LNCAP (cell line): ENCODE measurements at regions not wholly inside any gene's neighbourhood (a gene's known extent, or its start where the extent isn't known, plus 50 kb on each side); places are given as distances from the start of the nearest gene placed in this dataset.

ENCODE experiments used
- TF ChIP-seq, protein P1 (sequence below): fragments of 450-650 bp; IDR thresholded peaks from 2 replicates; pipeline ENCODE4 v1.5.1; 2017; ENCODE audit warnings: mild to moderate bottlenecking

DNA sequence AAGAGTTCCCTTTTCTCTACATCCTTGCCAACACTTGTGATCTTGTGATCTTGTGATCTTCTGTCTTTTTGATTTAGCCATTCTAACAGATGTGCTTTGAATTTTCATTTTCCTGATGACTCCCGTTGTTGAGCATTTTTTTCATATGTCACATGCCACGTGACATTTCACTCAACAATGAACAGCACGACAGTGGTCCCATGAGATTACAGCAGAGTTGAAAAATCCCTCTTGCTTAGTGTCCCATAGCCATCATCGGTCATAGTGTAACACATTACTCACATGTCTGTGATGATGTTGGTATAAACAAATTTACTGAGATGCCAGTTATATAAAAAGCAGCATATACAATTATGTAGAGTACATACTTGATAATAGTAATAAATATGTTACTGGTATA is 256.1 kb upstream of the OBI1 start:
- TF ChIP-seq, protein P1, sequence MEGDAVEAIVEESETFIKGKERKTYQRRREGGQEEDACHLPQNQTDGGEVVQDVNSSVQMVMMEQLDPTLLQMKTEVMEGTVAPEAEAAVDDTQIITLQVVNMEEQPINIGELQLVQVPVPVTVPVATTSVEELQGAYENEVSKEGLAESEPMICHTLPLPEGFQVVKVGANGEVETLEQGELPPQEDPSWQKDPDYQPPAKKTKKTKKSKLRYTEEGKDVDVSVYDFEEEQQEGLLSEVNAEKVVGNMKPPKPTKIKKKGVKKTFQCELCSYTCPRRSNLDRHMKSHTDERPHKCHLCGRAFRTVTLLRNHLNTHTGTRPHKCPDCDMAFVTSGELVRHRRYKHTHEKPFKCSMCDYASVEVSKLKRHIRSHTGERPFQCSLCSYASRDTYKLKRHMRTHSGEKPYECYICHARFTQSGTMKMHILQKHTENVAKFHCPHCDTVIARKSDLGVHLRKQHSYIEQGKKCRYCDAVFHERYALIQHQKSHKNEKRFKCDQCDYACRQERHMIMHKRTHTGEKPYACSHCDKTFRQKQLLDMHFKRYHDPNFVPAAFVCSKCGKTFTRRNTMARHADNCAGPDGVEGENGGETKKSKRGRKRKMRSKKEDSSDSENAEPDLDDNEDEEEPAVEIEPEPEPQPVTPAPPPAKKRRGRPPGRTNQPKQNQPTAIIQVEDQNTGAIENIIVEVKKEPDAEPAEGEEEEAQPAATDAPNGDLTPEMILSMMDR, result no peak

DNA sequence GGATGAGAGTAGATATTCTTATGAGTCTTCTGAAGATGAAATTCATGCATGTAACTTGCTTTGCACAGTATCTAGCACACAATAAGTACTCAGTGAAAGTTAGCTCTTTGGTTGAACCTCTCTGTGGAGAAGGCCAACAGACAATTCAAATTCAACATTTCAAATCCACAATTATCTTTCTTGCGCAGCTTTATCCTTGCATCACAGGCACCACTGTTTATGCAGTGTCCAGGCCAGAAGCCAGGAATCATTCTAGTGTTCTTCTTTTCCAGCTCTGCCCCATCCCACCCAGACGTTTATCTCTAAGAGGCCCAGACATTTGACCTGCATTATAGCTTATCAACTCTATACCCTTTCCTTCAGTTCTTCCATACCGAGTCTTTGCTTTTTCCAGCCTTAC is 254.7 kb upstream of the OBI1 start:
- TF ChIP-seq, protein P1, result no peak

DNA sequence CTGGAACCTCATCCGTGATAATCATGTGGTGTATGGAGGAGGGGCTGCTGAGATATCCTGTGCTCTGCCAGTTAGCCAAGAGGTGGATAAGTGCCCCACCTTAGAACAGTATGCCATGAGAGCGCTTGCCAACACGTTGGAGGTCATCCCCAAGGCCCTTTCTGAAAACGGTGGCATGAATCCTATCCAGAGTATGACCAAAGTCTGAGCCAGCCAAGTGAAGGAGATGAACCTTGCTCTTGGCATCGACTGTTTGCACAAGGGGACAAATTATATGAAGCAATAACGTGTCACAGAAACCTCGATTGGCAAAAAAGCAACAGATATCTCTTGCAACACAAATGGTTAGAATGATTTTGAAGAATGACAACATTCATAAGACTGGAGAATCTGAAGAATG is 251.2 kb upstream of the OBI1 start:
- TF ChIP-seq, protein P1, result no peak

DNA sequence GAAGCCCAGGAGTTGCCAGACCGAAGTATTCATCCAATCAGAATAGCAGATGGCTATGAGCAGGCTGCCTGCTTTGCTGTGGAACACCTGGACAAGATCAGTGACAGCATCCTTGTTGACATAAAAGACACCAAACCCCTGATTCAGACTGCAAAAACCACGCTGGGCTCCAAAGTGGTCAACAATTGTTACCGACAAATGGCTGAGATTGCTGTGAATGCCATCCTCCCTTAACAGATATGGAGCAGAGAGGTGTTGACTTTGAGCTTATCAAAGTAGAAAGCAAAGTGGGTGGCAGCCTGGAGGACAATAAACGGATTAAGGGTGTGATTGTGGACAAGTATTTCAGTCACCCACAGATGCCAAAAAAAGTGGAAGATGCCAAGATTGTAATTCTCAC is 250.3 kb upstream of the OBI1 start:
- TF ChIP-seq, protein P1, result no peak

DNA sequence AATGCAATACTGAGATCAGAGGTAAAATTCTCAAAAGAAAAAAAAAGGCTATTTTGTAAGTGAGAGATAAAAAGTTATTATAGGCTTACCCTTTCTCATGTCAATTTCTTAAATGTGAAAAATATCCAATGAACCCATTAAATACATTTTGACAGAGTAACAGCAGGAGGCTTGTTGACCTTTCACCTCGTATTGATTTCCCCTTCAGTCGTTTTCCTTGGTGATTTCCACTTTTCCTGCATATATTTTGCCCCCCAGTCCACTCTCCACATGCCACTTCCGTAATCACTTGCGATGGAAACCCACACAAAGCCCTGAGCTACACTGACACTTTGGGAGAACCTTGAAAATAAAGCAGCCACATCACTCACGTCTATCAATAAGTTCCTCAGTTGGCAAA is 248.1 kb upstream of the OBI1 start:
- TF ChIP-seq, protein P1, result no peak

DNA sequence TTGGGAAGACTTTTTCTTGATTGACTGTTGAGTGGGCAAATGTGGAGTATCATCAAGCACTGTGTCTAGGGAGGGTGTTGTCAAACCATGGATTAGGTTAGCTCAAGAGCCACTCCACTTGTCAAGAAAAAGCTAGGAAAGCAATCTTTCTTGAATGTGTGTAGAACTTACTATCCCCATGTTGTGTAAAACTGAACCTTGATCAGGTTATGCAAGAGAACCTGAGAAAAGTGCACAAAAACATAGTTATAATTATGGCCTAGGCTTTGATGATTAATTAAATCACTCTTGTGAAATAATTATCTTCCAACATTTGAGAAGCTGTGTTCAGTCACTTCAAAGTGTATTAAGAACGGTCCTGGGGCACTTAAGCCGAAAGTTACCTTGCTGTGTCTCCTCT is 238.2 kb upstream of the OBI1 start:
- TF ChIP-seq, protein P1, result no peak

DNA sequence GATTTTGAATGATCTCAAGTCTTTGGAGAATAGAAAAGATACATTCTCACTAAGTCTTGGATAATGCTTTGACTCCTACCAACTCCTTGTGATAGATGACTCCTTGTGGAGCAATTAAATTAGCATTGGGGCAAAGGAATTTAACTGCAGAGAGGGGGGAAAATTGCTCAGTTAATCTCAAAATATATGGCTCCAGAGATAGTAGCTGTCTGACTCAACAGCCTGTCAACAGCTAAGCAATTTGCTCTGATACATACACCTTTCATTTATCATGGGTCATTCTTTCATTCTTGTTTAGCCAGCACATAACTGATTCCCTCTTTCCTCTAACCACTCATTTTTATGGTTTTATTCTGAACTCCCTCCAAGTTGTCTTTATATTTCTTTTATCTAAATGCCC is 225.6 kb upstream of the OBI1 start:
- TF ChIP-seq, protein P1, result no peak

DNA sequence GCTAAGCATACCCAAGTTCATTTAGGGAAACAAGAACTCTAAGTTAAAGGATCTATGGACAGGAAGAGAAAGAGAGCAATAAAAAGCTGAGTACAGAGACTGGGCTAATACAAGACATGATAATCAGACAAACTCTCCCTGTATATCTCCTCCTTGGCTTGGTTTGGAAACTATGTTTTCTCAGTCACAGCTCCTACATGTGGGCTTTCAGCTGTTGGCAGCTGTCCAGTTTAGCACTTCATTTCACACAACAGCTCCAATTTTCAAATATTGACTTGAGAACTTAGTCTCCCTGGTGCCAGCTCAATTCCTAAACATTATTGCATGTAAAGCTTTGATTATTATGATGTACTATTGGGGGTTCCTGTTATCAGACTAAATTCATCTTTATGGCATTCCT is 222.8 kb upstream of the OBI1 start:
- TF ChIP-seq, protein P1, result no peak
